ENCODE measurements at regions not wholly inside any gene's neighbourhood (a gene's known extent, or its start where the extent isn't known, plus 50 kb on each side); places are given as distances from the start of the nearest gene placed in this dataset.

DNA sequence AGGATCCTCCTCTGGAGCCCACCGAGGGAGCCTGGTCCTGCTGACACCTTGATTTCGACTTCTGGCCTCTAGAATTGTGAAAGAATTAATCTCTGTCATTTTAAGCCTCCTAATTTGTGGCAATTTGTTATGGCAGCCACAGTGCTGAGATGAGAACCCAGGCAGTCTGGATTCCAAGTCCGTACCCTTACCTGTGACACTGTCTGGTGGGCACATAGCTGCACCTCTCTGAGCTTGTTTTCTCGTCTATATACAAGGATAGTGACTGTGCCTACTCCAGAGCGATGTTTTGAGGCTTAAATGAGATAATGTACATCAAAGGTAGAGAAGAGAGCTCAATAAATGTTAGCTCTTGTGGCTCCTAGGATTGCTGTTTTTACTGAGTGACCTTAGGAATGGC, 128.4 kb upstream of the MPHOSPH6 start:
- Histone ChIP-seq H2BK120ac (replicated peaks; ENCODE audit: low read depth, low read length) (no peak overlapping the region), H3K4ac (replicated peaks; ENCODE audit: insufficient read length, low read depth, low read length) (no peak overlapping the region), H3K4me2 (ENCODE audit: insufficient read depth in 1 of 2, low read depth in 2 of 2, low read length in 2 of 2) (no peak overlapping the region), H4K20me1 (replicated peaks in 1 of 2; ENCODE audit: control insufficient read depth in 1 of 2, insufficient read depth in 2 of 2, low read length in 2 of 2) (no peaks in the 10 kb centered on the region), H2BK12ac (ENCODE audit: low read depth, low read length) (no peak overlapping the region), H2BK15ac (ENCODE audit: low read length) (no peak overlapping the region), H3K4me3 (ENCODE audit: extremely low read depth in 1 of 4, insufficient read depth in 2 of 4, low read depth in 3 of 4, low read length in 4 of 4) (no peak overlapping the region), H4K5ac (ENCODE audit: insufficient read length, low read depth, low read length) (no peak overlapping the region), H3K56ac (replicated peaks; ENCODE audit: insufficient read length, low read depth, low read length) (no peak overlapping the region), H3K23me2 (ENCODE audit: low read depth, low read length) (no peaks in the 10 kb centered on the region), H3K23ac (ENCODE audit: insufficient read length) (no peak overlapping the region), H3K9me3 (ENCODE audit: insufficient read depth in 2 of 2, low read depth in 1 of 2, low read length in 1 of 2) (no peaks in the 10 kb centered on the region), H3K27me3 (replicated peaks in 1 of 4; ENCODE audit: control insufficient read depth in 3 of 4, extremely low read depth in 1 of 4, insufficient read depth in 3 of 4, low read length in 3 of 4) (no peaks in the 10 kb centered on the region), H2AFZ (ENCODE audit: low read length) (peak overlapping the region; percentile 25; the same call in 1 of the 2 replicates), H2AK5ac (ENCODE audit: low read depth, low read length) (no peak overlapping the region), H2BK20ac (ENCODE audit: low read length) (no peak overlapping the region), H3K9ac (replicated peaks in 1 of 4; ENCODE audit: extremely low read depth in 1 of 4, low read depth in 3 of 4, low read length in 3 of 4) (no peak overlapping the region), H3K79me1 (ENCODE audit: low read depth, low read length) (no peaks in the 10 kb centered on the region), H3K4me1 (replicated peaks in 1 of 4; ENCODE audit: control insufficient read depth in 3 of 4, insufficient read depth in 4 of 4, low read length in 3 of 4) (no peaks in the 10 kb centered on the region), H4K8ac (ENCODE audit: extremely low read depth, insufficient read depth, low read length) (no peak overlapping the region), H3K79me2 (ENCODE audit: control insufficient read depth in 1 of 2, insufficient read depth in 2 of 2, low read length in 2 of 2) (no peaks in the 10 kb centered on the region), H3K27ac (ENCODE audit: low read depth, low read length) (no peak overlapping the region), H3K36me3 (ENCODE audit: control insufficient read depth in 2 of 4, insufficient read depth in 4 of 4, low read length in 3 of 4) (no peaks in the 10 kb centered on the region), H4K91ac (replicated peaks; ENCODE audit: insufficient read length, low read length) (no peak overlapping the region), H2BK5ac (ENCODE audit: low read depth, low read length) (no peak overlapping the region), H3K18ac (ENCODE audit: extremely low read depth, low read length) (no peak overlapping the region), H3K14ac (ENCODE audit: insufficient read length) (no peak overlapping the region)
- ChIA-PET CTCF (ENCODE audit: partially characterized antibody) (interaction anchor here (1.0 to 3.3 kb wide), 3 partner anchors 35 to 153 kb away, joined by 3 to 13 read pairs (median 5); no protein-coding TSS in a partner anchor), POLR2A (ENCODE audit: partially characterized antibody) (no interaction called here)
- DNase-seq (ENCODE audit: low read depth in 1 of 2, low spot score in 2 of 2) (no peak), FAIRE-seq (no peak)
- WGBS, 2 experiments (ENCODE audit: extremely low coverage in 1 of 2, insufficient coverage in 1 of 2, insufficient read length in 1 of 2, insufficient replicate concordance in 2 of 2, low coverage in 1 of 2, low lambda C conversion rate in 2 of 2, missing lambda C conversion rate in 1 of 2): 97% methylated on average over 5 of the region's 5 CpGs; no CpG with 5 or more reads in 1 of the 2 experiments
- TF ChIP-seq RAD21 (IDR thresholded peaks at IDR 0.05 in 1 of 2, conservative IDR thresholded peaks at IDR 0.05 in 1 of 2; ENCODE audit: low read depth in 2 of 2, low read length in 2 of 2) (no peak), RNF2 (IDR thresholded peaks at IDR 0.05; ENCODE audit: borderline replicate concordance, low read depth, low read length, missing control alignments, poor library complexity, severe bottlenecking) (no peak), RXRA (IDR thresholded peaks at IDR 0.05; ENCODE audit: insufficient read depth, low read depth, low read length) (no peak), SIRT6 (IDR thresholded peaks at IDR 0.05; ENCODE audit: low read length) (no peak), POU5F1 (IDR thresholded peaks at IDR 0.05; ENCODE audit: low read depth, low read length) (no peak), SIX5 (IDR thresholded peaks at IDR 0.05; ENCODE audit: low read depth, low read length) (no peak), ASH2L (IDR thresholded peaks at IDR 0.05; ENCODE audit: low read length) (no peak), GTF2F1 (IDR thresholded peaks at IDR 0.05; ENCODE audit: borderline replicate concordance, low read depth, low read length) (no peak), SP2 (IDR thresholded peaks at IDR 0.05; ENCODE audit: low read length) (no peak), KDM4A (IDR thresholded peaks at IDR 0.05; ENCODE audit: low read depth, low read length, severe bottlenecking) (no peak), JUN (IDR thresholded peaks at IDR 0.05; ENCODE audit: low read depth, low read length) (no peak), BCL11A (IDR thresholded peaks at IDR 0.05; ENCODE audit: low read depth in 2 of 2, low read length in 2 of 2) (no peak), FOSL1 (IDR thresholded peaks at IDR 0.05; ENCODE audit: insufficient read depth, low read depth, low read length) (no peak)
- TF ChIP-seq, protein P1, sequence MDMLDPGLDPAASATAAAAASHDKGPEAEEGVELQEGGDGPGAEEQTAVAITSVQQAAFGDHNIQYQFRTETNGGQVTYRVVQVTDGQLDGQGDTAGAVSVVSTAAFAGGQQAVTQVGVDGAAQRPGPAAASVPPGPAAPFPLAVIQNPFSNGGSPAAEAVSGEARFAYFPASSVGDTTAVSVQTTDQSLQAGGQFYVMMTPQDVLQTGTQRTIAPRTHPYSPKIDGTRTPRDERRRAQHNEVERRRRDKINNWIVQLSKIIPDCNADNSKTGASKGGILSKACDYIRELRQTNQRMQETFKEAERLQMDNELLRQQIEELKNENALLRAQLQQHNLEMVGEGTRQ (IDR thresholded peaks at IDR 0.05; ENCODE audit: low read length): no peak

All from H1 (cell line).